K562 (cell line): ENCODE measurements at regions not wholly inside any gene's neighbourhood (a gene's known extent, or its start where the extent isn't known, plus 50 kb on each side); places are given as distances from the start of the nearest gene placed in this dataset.

Experiments
- ATAC-seq: fragments of 200-7000 bp; cut with Tn5 transposase; 3 replicates; pipeline ENCODE4 v1.9.1; 2020; ENCODE audit warnings: moderate library complexity
- BruUV-seq: library from RNA; stranded (reverse); fragments of 400-500 nt; replicated peaks from 2 replicates; lab custom pipeline; 2021; lab: Mats Ljungman, UMichigan
- CTCF ChIA-PET: fragments of 300-600 bp; formaldehyde crosslinking; extraction: SDS; loops from one replicate; lab custom pipeline; 2021; ENCODE audit warnings: low intra/inter-chr PET ratio; lab: Yijun Ruan, JAX
- POLR2A ChIA-PET: fragments of 300-600, 350-650 bp; sonication (Branson Sonifier 250); formaldehyde crosslinking; extraction: SDS; loops from one replicate; lab custom pipeline; 2021; ENCODE audit warnings: antibody characterized with exemption, inconsistent platforms; lab: Yijun Ruan, JAX
- DNase-seq, 4 experiments: peaks; one replicate each; pipeline versions ENCODE4 v3.0.0 to v3.0.0-alpha.2; 2011 to 2018; ENCODE audit warnings: low spot score in 3 of 4, mixed read lengths in 3 of 4; ENCODE audit errors: extremely low read depth in 1 of 4
- FAIRE-seq: peaks from 2 replicates; lab custom pipeline; 2011; peaks lifted over from hg19 to GRCh38; lab: Jason Lieb, UNC
- H2AFZ ChIP-seq: 2 replicates; pipeline ENCODE4 v1.6.0; 2011; ENCODE audit warnings: low read depth, low read length, control low read depth, inconsistent platforms
- H3K27ac ChIP-seq: fragments of 200-600 bp; 3 replicates; pipeline ENCODE4 v1.8.0; 2011; ENCODE audit warnings: low read depth, mild to moderate bottlenecking, control low read depth, inconsistent platforms, low read length, moderate library complexity, mixed read lengths; ENCODE audit errors: extremely low read depth
- H3K27me3 ChIP-seq, 2 experiments: fragments of 300-600 bp in 1 of 2; 2 replicates in 1 of 2; 3 replicates in 1 of 2; pipeline versions ENCODE4 v1.6.0 to v1.8.0; 2011; ENCODE audit warnings: inconsistent platforms in 2 of 2, low read length in 2 of 2, mild to moderate bottlenecking in 1 of 2, mixed read lengths in 1 of 2, moderate library complexity in 1 of 2; ENCODE audit not compliant: control insufficient read depth in 2 of 2, insufficient read depth in 2 of 2
- H3K36me3 ChIP-seq: fragments of 300-600 bp; 3 replicates; pipeline ENCODE4 v1.8.0; 2011; ENCODE audit warnings: mild to moderate bottlenecking, low read length, inconsistent platforms; ENCODE audit not compliant: control insufficient read depth, insufficient read depth
- H3K4me1 ChIP-seq, 2 experiments: fragments of 200-600 bp in 1 of 2; replicated peaks in 1 of 2; 2 replicates in 1 of 2; 3 replicates in 1 of 2; pipeline versions ENCODE4 v1.5.1 to v1.8.0; 2011; ENCODE audit warnings: inconsistent platforms in 2 of 2, low read length in 2 of 2, mild to moderate bottlenecking in 1 of 2, mixed read lengths in 1 of 2, moderate library complexity in 1 of 2; ENCODE audit not compliant: control insufficient read depth in 2 of 2, insufficient read depth in 2 of 2
- H3K4me2 ChIP-seq: 2 replicates; pipeline ENCODE4 v1.6.1; 2011; ENCODE audit warnings: low read length, control low read depth, inconsistent platforms, mixed read lengths; ENCODE audit not compliant: insufficient read depth
- H3K4me3 ChIP-seq: fragments of 200-600 bp; sonication (generic), shearing (Covaris generic); 2 replicates; pipeline ENCODE4 v1.5.1; 2016; ENCODE audit warnings: control low read depth, inconsistent platforms
- H3K79me2 ChIP-seq: fragments of 200-600 bp; 3 replicates; pipeline ENCODE4 v1.8.0; 2011; ENCODE audit warnings: low read length, inconsistent platforms; ENCODE audit not compliant: control insufficient read depth, insufficient read depth
- H3K9ac ChIP-seq, 2 experiments: 2 replicates each; pipeline versions ENCODE4 v1.6.0 to v1.6.1; 2011; ENCODE audit warnings: low read depth in 2 of 2, low read length in 2 of 2, control low read depth in 1 of 2, inconsistent platforms in 1 of 2, mild to moderate bottlenecking in 1 of 2, mixed read lengths in 1 of 2; ENCODE audit not compliant: insufficient read depth in 1 of 2
- H3K9me1 ChIP-seq: one replicate; pipeline ENCODE4 v1.6.0; 2011; ENCODE audit warnings: inconsistent platforms, mild to moderate bottlenecking, low read length, moderate library complexity; ENCODE audit not compliant: control insufficient read depth, insufficient read depth
- H3K9me3 ChIP-seq: replicated peaks from 2 replicates; pipeline ENCODE4 v1.5.1; 2011; ENCODE audit warnings: low read depth, low read length, inconsistent platforms; ENCODE audit not compliant: control insufficient read depth, insufficient read depth
- H4K20me1 ChIP-seq: replicated peaks from 2 replicates; pipeline ENCODE4 v1.6.1; 2011; ENCODE audit warnings: low read length, inconsistent platforms, mixed read lengths; ENCODE audit not compliant: control insufficient read depth, insufficient read depth
- ETS1 ChIP-seq: conservative IDR thresholded peaks from 2 replicates; pipeline ENCODE4 v1.6.1; 2011; ENCODE audit warnings: low read depth, mild to moderate bottlenecking, low read length; ENCODE audit not compliant: control insufficient read depth
- GATAD2B ChIP-seq: fragments of 450-650 bp; IDR thresholded peaks from 2 replicates; pipeline ENCODE4 v1.6.1; 2017; ENCODE audit warnings: mild to moderate bottlenecking, borderline replicate concordance
- HDAC1 ChIP-seq, 2 experiments: fragments of 450-650 bp; IDR thresholded peaks; 2 replicates each; pipeline ENCODE4 v1.6.1; 2016 to 2017; ENCODE audit warnings: inconsistent platforms in 1 of 2, mild to moderate bottlenecking in 1 of 2, moderate library complexity in 1 of 2
- MCM7 ChIP-seq, 2 experiments: fragments of 450-650 bp; IDR thresholded peaks; 2 replicates each; pipeline ENCODE4 v1.6.1; 2016 to 2018
- MEF2D ChIP-seq: conservative IDR thresholded peaks from 2 replicates; pipeline ENCODE4 v1.6.1; 2016; ENCODE audit warnings: low read depth, missing genetic modification characterization, missing compliant biosample characterization
- NR4A1 ChIP-seq, 2 experiments: fragments of 250-450 bp in 1 of 2; fragments of 450-650 bp in 1 of 2; sonication (Bioruptor Pico) in 1 of 2; IDR thresholded peaks; 2 replicates each; pipeline versions ENCODE4 v1.4.0 to v1.6.1; 2016 to 2020; ENCODE audit warnings: mild to moderate bottlenecking in 2 of 2, missing compliant biosample characterization in 1 of 2, missing genetic modification characterization in 1 of 2, moderate library complexity in 1 of 2
- PHF8 ChIP-seq: fragments of 200-600 bp; sonication (generic); IDR thresholded peaks from 2 replicates; pipeline ENCODE4 v1.6.1; 2012; ENCODE audit warnings: mixed run types, mild to moderate bottlenecking, inconsistent platforms, low read length, moderate library complexity, borderline replicate concordance
- RREB1 ChIP-seq: fragments of 250-450 bp; sonication (Bioruptor Pico); IDR thresholded peaks from 2 replicates; pipeline ENCODE4 v1.4.0; 2020
- SAP30 ChIP-seq: fragments of 200-600 bp; sonication (generic); IDR thresholded peaks from 2 replicates; pipeline ENCODE4 v1.6.1; 2012; ENCODE audit warnings: borderline replicate concordance, low read depth, mild to moderate bottlenecking, moderate library complexity, low read length, control low read depth, inconsistent platforms; ENCODE audit not compliant: insufficient read depth, poor library complexity, severe bottlenecking
- TCF7L2 ChIP-seq: fragments of 150-350 bp; IDR thresholded peaks from 2 replicates; pipeline ENCODE4 v1.6.1; 2016; ENCODE audit warnings: low read depth, mild to moderate bottlenecking, low read length, moderate library complexity
- THAP7 ChIP-seq: fragments of 250-450 bp; sonication (Bioruptor Pico); IDR thresholded peaks from 2 replicates; pipeline ENCODE4 v1.5.0; 2021
- ZNF12 ChIP-seq: sonication (generic); formaldehyde crosslinking; IDR thresholded peaks from 2 replicates; pipeline ENCODE4 v1.4.0; 2020; ENCODE audit warnings: mild to moderate bottlenecking, missing genetic modification reagents
- in situ Hi-C: fragments of 300-500 bp; cut with MboI; formaldehyde crosslinking; loops from 4 replicates; pipeline ENCODE4 v1.15.0; 2018; ENCODE audit warnings: inconsistent platforms, mixed read lengths
- intact Hi-C: fragments of 100-400 bp; cut with micrococcal nuclease; formaldehyde crosslinking; loops from 2 replicates; pipeline ENCODE4 v1.14.2; 2022

- no TSS peak for BruUV-seq
- ChIA-PET CTCF (no interaction called here), POLR2A (no interaction called here)
- Histone ChIP-seq H3K9me3 (no peaks in the 10 kb centered on the region), H3K9me1 (no peaks in the 10 kb centered on the region), H2AFZ (no peak overlapping the region), H4K20me1 (no peaks in the 10 kb centered on the region), H3K27me3 (no peaks in the 10 kb centered on the region), H3K9ac (no peak overlapping the region), H3K4me3 (no peak overlapping the region), H3K4me1 (no peaks in the 10 kb centered on the region), H3K36me3 (no peaks in the 10 kb centered on the region), H3K4me2 (no peak overlapping the region), H3K27ac (no peak overlapping the region), H3K79me2 (no peaks in the 10 kb centered on the region)
- in situ Hi-C loops (no loop called here), intact Hi-C loops (no loop called here)
- no peak for DNase-seq
- no peak for TF ChIP-seq HDAC1 (IDR thresholded peaks at IDR 0.05)
- TF ChIP-seq THAP7 = no peak
- no peak for TF ChIP-seq SAP30
- no peak for TF ChIP-seq ETS1
- no peak for TF ChIP-seq RREB1
- TF ChIP-seq NR4A1 (CRISPR knock-in tag; IDR thresholded peaks at IDR 0.05) = no peak
- TF ChIP-seq NR4A1 (tag; IDR thresholded peaks at IDR 0.05) = no peak
- no peak for TF ChIP-seq GATAD2B
- TF ChIP-seq TCF7L2 = no peak
- no peak for TF ChIP-seq MEF2D
- no peak for TF ChIP-seq ZNF12 (CRISPR knock-in tag)
- no peak for TF ChIP-seq PHF8
- no peak for TF ChIP-seq MCM7 (IDR thresholded peaks at IDR 0.05)
- FAIRE-seq = no peak
- no peak for ATAC-seq
These were observed 68.6 kb upstream of the FAM9A start for GRCh38 chrX:8869812-8870211.
